ENCODE measurements at regions not wholly inside any gene's neighbourhood (a gene's known extent, or its start where the extent isn't known, plus 50 kb on each side); places are given as distances from the start of the nearest gene placed in this dataset.

DNA sequence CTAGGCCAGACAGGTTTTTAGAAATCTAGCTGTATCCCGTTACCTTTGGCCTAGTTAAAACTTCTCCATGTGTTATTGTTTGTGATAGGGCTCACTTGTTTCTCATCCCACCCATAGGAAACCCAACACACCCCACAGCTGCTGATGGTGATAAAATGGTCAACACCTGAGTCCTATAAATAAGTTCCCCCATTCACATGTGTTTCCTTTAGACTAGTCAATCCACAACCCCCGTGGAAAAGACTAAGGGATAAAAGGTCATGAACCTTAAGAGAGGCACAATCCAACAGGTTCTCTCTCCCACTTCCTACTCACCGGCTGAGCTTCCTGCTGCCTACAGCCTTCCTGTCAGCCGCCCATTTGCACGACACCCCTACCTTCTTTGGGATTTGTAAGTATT, 768.4 kb downstream of the JRKL start:
- no peak for DNase-seq (ENCODE audit: low read depth)
- TF ChIP-seq, protein P1, sequence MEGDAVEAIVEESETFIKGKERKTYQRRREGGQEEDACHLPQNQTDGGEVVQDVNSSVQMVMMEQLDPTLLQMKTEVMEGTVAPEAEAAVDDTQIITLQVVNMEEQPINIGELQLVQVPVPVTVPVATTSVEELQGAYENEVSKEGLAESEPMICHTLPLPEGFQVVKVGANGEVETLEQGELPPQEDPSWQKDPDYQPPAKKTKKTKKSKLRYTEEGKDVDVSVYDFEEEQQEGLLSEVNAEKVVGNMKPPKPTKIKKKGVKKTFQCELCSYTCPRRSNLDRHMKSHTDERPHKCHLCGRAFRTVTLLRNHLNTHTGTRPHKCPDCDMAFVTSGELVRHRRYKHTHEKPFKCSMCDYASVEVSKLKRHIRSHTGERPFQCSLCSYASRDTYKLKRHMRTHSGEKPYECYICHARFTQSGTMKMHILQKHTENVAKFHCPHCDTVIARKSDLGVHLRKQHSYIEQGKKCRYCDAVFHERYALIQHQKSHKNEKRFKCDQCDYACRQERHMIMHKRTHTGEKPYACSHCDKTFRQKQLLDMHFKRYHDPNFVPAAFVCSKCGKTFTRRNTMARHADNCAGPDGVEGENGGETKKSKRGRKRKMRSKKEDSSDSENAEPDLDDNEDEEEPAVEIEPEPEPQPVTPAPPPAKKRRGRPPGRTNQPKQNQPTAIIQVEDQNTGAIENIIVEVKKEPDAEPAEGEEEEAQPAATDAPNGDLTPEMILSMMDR (conservative IDR thresholded peaks at IDR 0.05; ENCODE audit: control insufficient read depth, insufficient read depth, low read depth, low read length): no peak

GRCh38 chr11:97163631-97164191, 773.9 kb downstream of the JRKL start:
- DNase-seq (ENCODE audit: low read depth): no peak
- TF ChIP-seq, protein P1 (conservative IDR thresholded peaks at IDR 0.05; ENCODE audit: control insufficient read depth, insufficient read depth, low read depth, low read length): no peak
- H3K4me3 ChIP-seq (ENCODE audit: control insufficient read depth, low read depth, low read length): no peak overlapping the region

More for the DNA sequence above, 768.4 kb downstream of the JRKL start:
- H3K4me3 ChIP-seq (ENCODE audit: control insufficient read depth, low read depth, low read length): no peak overlapping the region

DNA sequence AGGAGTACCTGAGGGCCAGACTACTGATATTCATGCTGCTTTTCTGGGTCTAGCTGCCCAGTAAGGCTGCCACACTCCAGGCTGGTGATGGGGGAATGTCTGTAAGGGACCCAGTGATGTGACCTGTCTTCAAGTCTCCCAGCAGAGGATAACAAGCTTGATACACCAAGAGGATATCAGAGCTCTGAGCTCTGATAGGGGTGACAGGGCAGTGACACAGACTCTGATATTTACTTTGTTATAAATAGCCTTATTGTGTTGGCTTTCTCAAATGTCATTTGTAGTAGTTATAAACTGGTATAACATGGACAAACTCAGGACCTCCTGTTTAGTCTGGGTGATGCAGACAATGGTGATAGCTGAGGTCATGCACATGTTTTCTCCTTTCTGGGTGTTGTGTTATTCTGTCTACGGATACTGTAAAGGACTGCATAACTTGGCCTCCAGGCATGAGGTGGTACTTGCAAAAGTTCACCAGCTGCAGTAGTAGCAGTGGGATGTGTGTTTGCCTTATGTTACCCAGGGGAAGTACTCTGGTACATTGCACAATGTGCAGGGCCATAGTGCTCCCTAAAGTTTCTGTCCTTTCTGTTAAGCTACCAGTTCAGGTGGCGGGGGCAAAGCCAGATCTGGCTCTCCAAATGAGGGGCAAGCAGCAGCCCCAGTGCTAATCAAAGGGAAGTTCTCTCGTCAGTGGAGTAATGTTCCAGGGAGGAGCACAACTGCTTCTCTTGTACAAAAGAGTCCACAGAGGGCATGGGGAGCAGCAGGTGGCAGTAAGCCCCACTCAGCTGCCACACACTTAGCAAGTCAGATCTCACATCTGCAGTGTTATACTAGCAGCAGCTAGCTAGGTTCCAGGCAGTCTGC, 812.2 kb downstream of the JRKL start:
- no peak for DNase-seq (ENCODE audit: low read depth)
- TF ChIP-seq, protein P1 (conservative IDR thresholded peaks at IDR 0.05; ENCODE audit: control insufficient read depth, insufficient read depth, low read depth, low read length): no peak
- no peak overlapping the region for H3K4me3 ChIP-seq (ENCODE audit: control insufficient read depth, low read depth, low read length)

DNA sequence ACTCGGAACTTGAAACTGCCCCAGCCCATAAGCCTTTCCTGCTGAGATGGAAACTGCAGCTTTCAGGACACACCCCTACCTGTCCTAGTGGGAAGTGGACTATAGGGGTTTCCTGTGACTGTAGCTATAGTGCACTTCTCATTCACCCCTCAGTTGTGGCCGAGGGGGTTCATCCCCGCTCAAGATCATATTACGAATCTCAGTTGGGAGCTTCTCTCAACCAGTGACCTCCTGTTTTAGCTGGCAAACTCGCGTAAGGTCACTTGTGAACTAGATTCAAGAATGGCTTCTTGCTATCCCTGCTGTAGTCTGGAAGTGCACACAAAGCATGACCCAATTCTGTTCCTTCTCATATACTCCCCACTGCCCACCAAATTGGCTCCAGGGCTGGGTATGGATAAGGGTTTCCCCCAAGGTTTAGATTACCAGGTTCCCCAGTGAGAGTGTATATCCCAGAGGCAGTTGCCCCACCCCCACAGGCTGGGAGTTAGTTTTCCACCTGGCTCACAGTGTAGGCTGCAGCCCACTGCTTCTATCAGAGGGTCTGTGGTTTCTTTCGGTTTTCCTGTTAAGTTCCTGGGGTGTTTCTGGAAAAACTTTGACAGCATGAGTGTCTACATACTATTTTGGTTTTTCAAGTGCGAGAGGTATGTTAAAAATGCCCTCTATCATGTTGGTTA, 812.9 kb downstream of the JRKL start:
- DNase-seq (ENCODE audit: low read depth): no peak
- TF ChIP-seq, protein P1 (conservative IDR thresholded peaks at IDR 0.05; ENCODE audit: control insufficient read depth, insufficient read depth, low read depth, low read length): no peak
- no peak overlapping the region for H3K4me3 ChIP-seq (ENCODE audit: control insufficient read depth, low read depth, low read length)

GRCh38 chr11:97218011-97218410, 828.2 kb downstream of the JRKL start:
- no peak for DNase-seq (ENCODE audit: low read depth)
- TF ChIP-seq, protein P1 (conservative IDR thresholded peaks at IDR 0.05; ENCODE audit: control insufficient read depth, insufficient read depth, low read depth, low read length): no peak
- no peak overlapping the region for H3K4me3 ChIP-seq (ENCODE audit: control insufficient read depth, low read depth, low read length)

DNA sequence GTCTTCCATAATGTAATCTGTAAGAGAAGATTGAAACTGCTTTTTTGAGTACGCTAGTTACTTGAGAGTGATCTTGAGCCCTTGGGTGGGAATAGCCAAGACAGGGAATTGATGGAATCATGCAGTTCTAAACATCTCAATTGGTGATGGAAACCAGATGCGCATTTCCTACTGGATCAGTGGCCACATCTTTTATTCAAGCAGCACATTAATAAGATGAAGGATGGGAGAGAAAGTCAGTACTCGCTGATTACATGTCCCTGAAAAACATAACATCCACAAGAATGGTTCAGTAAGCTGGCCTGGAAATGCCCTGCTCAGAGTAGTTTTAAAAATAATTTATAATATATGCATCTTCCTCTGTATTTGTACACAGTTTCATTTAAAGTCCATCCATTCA, 833.8 kb downstream of the JRKL start:
- TF ChIP-seq, protein P1 (conservative IDR thresholded peaks at IDR 0.05; ENCODE audit: control insufficient read depth, insufficient read depth, low read depth, low read length): no peak
- no peak for DNase-seq (ENCODE audit: low read depth)
- H3K4me3 ChIP-seq (ENCODE audit: control insufficient read depth, low read depth, low read length): no peak overlapping the region

Data from fibroblast of mammary gland (primary cell).